GM18499 (cell line): ENCODE measurements at regions not wholly inside any gene's neighbourhood (a gene's known extent, or its start where the extent isn't known, plus 50 kb on each side); places are given as distances from the start of the nearest gene placed in this dataset.
"Not testable (repeated sequence)": the region's sequence is repeated elsewhere in the genome, so short reads cannot be mapped to it uniquely, and the experiment has no call there.

Experiments
- ATAC-seq: cut with Tn5 transposase; IDR thresholded peaks from one replicate; pipeline ENCODE4 v1.9.1; 2021; ENCODE audit warnings: moderate number of reproducible peaks; ENCODE audit not compliant: insufficient read depth, unreplicated experiment

DNA sequence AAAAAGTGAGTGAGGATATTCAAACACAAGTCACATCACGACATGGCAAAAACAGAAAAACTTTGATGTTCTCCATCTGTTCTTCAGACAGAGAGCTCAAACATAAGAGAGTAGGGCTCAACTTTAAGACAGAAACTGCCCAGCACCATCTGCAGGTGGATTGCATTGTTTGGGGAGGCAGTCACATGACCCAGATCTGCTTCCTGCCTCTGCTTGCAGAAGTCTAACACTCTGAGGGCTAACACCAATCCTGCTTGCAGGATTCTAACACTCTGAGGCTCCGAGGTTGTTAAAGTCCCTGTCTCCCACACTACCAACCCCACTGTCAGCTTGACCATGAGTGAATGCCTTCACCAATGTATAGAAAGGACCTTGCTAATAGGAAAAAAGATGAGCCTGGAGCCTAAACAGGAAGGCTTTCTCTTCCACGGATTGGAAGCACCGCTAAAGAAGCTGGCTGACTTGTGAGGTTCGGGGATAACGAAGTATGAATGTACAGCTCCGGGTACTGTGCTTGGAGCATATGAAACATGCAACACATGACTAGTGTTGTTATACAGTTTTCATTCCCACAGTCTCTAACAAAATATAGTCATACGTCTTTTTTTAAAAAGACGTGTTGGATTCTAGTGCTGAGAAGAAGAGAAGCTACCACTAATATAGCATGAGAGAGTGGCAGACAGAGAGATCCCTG lies 176.6 kb upstream of the CREB1 start:
- no peak for ATAC-seq

DNA sequence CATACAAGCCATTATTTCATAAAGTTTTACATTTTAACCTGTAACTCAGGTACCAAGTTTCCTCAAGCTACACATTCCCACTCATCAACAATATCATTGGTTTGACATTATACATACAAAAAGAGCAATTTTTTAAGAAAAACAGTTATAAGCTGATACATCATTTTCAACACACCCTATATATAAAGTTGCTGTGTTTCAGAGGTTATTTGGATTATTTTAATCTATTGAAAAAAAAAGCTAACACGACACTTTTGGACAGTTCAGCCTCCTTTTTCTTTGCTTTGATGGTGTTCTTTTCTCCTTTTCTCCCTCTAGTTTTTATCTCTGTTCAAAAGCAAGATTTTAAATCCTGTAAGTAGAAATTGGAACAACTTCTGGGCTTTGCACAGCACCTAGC lies 175.9 kb upstream of the CREB1 start:
- no peak for ATAC-seq

DNA sequence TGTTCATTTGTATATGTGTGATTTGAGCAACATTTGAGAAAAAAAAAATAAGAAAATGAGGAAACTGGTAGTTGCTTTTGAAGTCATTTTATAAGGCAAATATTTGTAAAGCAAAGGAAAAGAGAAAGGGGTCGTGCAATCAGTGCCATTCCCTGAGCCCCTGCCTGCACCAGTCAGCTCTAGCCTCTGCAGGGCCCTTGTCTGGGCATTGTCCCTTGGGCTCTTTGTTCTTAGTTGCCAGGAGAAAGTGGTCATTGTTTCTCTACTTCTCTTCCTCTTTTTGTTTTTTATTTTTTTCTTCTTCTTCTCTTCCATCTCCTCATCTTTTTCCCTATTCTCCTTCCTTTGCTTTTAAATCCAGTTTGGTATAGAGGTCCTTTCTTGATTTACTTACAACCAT lies 175.3 kb upstream of the CREB1 start:
- no peak for ATAC-seq

DNA sequence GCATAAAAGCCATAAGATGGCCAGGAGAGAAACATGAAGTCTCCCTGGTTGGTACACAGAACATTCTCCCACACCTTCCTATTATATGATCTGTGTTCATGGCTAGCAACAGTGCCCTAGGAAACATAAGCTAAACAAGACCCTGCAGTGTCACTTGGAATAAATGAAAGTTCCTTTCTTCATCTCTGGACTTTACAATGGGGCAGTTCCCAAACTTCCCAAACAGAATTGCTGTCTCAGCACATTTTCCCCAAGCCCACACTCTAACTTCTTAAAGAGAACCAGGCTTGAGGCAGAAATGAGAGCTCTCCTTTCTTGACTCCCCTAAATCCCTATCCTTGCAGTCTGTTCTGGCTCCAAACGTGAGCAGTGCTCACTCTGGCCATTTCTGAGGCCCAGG lies 173.2 kb upstream of the CREB1 start:
- no peak for ATAC-seq

DNA sequence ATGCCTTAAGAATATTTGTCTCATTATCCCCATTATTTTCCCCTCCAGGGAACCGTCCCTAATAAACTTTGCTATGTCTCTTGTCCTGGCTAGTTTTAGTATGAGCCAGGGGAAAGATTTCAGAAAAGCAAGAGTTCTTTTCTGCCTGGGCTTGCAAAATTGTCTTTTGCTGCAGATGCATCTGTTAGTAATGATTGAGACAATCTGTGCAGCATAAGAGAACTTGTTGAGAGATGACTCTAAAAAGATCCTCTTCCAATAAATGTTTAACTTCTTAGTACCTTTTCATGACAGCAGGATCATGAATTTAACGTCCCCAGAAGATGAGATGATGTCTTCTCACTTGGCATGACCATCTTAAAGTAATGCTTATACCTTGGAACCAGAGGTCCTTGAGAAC lies 172.5 kb upstream of the CREB1 start:
- no peak for ATAC-seq

DNA sequence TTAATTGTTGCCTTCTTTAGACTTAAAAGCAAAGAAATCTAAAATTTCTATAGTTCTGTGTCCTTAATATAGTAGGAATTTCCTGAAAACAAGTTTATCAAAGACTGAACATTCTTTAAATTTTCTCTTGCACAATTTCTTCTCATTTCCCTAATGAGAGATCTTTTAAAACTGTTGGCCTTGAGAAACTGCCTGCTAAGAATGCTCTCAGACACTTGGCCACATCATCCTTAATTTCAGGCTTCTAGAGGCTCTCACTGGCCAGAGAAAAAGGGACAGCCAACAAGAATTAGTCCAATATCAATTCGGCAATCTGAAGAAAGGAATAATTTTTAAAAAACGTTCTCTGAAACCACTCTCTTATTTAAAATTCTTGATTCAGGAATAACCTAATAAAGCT lies 167.0 kb upstream of the CREB1 start:
- ATAC-seq: no peak

- no peak for ATAC-seq
Measured at GRCh38 chr2:207363761-207364290, 165.9 kb upstream of the CREB1 start.

DNA sequence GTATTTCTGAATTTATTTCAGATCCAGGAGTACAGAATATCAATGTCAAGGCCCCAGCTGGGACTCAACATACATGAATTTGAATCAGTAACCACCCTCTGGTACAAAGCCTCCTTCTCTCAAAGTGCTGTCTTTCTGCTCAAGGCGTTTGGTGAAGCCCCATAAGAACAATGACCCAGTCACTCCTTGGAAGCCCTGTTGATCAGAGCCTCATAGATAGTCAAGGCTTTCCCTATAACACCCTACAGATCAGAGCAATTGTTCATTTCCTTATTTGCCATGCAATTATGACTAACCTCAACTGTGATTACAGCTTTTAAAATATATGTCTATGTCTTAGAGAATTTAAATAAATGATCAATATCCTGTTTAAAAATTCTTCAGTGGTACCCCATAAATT lies 159.1 kb upstream of the CREB1 start:
- no peak for ATAC-seq

DNA sequence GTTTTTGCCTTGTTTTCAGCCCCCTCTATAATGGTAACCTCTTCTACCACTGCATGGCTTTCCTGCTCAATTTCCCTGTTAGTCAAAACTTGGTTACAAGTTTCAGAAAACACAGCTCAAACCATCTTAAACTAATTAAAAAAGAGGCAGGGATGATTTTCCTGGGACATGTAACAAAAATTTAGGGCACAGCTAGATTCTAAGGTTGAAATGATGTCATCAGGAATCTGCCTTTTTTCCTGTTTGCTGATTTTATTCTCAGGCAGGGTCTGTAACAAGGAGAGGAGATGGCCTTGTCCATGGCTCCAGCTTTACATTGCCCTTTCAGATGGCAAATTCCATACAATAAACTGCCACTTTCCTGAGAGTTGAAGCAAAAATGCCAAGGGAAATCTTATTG lies 157.9 kb upstream of the CREB1 start:
- no peak for ATAC-seq

DNA sequence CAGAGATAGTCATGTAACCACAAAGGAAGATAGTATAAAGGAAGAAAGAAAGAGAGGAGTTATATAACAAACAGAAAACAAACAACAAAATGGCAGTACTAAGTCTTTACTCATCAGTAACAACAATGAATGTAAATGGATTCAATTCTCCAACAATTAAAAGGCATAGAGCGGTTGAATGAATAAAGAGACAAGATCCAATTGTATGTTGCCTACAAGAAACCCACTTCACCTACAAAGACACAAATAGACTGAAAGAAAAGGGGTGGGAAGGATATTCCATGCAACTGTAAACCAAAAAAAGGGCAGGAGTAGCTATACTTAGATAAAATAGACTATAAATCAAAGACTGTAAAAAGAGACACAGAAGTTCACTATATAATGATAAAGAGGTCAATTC lies 157.3 kb upstream of the CREB1 start:
- no peak for ATAC-seq

DNA sequence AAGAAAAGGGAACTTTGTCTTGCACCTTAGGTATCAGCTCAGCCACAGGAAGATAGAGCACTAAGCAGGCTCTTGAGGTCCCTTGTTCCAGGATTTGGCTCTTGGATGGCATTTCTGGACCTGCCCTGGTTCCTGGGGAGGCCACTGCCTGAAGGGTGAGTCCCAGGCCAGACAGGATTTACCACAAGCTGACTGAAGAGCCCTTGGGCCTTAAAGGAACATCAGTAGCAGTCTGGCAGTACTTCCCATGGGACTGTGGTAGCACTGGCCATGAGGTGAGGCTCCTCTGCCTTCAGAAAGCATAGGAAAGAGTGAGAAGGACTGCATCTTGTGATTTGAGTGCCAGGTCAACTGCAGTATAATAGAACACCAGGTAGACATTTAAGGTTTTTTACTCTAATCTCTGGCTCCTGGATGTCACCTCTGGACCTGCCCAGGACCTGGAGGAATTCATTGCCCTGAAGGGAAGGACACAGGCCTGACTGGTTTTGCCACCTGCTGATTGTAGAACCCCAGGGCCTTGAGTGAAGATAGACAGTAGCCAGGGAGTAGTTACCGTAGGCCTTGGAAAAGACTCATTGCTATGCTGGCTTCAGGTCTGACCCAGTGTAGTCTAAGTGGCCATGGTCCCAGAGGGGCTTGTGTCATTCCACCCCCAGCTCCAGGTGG lies 154.4 kb upstream of the CREB1 start:
- ATAC-seq: no peak

DNA sequence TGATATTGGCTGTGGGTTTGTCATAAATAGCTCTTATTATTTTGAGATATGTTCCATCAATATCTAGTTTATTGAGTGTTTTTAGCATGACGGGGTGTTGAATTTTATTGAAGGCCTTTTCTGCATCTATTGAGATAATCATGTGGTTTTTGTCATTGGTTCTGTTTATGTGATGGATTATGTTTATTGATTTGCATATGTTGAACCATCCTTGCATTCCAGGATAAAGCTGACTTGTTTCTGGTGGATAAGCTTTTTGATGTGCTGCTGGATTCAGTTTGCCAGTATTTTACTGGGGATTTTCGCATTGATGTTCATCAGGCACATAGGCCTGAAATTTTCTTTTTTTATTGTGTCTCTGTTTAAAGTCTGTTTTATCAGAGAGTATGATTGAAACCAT lies 151.1 kb upstream of the CREB1 start:
- ATAC-seq: not testable (repeated sequence)

DNA sequence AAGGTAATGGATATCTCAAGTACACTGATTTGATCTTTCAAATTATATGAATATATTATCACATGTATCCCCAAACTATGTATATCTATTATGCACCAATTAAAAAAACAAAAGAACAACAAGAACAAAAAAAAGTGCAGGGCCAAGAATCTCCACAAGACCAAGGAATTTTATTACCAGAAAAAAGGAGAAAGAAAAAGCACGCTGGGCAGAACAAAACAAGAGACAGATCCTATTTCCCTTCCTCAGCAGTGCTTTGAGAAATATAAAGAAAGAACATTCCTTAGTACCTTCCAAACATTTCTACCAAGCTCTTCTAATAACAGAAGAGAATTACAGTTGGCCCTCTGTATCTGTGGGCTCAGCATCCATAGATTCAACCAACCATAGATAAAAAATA lies 144.7 kb upstream of the CREB1 start:
- ATAC-seq: no peak

- no peak for ATAC-seq
Measured at GRCh38 chr2:207385903-207386302, 143.9 kb upstream of the CREB1 start.

GRCh38 chr2:207387001-207387571 lies 142.7 kb upstream of the CREB1 start:
- no peak for ATAC-seq

GRCh38 chr2:207390302-207391095 lies 139.3 kb upstream of the CREB1 start:
- ATAC-seq: no peak

DNA sequence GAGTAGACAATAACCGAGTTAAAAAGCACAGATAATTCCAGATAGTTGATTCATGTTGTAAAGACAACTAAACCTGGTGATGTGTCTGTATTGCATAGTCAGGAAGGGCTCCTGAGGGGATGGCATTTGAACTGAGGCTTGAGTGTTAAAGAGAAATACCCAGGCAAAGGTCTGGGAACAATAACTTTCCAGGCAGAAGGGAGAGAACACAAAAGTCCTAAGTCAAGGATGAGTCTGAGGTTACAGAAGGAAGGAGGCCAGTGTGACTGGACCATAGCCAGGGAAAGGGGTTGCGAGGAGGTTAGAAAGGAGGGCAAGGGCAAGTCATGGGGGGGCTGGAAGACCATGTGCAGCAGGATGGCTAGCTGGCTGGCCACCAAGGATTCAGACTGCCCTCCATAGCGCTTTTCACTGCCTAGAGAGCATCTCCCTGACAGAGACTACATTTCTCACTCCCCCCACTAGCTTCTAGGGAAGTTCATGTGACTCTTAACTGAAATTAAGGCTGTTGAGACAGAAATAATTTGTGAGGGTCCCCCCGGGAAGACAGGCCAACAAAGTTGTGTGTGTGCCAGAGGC lies 135.5 kb upstream of the CREB1 start:
- no peak for ATAC-seq

DNA sequence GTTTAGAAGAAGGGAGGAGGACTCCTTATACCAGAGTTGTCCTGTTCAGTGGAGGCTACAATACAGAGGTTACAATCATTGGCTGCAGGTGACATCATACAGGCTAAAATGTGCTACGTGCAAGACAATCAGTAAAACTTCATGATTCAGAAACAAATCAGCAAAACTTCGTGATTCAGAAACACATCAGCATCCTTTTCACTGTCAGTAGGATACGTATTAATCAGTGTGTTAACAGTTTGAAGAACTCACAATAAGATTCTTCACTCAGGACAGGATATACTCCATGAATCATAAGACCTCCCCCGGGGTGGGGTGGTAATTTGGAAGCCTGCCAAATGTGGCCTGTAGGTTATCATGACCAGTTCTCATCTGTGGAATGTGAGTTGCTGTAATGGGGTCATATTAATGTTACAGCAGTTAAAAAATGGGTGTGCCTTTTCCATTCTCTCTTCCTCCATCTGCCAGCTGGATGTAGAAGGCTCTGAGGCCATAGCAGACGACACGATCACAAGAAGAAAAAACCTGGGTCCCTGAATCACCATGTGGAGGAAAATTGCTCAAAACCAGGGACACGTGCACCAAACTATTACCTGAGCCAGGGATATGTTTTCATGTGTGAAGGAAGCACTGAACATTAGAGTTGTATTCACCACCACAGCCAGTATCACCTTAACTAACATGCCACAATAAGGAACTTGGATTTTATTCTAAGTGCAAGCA lies 134.8 kb upstream of the CREB1 start:
- no peak for ATAC-seq

DNA sequence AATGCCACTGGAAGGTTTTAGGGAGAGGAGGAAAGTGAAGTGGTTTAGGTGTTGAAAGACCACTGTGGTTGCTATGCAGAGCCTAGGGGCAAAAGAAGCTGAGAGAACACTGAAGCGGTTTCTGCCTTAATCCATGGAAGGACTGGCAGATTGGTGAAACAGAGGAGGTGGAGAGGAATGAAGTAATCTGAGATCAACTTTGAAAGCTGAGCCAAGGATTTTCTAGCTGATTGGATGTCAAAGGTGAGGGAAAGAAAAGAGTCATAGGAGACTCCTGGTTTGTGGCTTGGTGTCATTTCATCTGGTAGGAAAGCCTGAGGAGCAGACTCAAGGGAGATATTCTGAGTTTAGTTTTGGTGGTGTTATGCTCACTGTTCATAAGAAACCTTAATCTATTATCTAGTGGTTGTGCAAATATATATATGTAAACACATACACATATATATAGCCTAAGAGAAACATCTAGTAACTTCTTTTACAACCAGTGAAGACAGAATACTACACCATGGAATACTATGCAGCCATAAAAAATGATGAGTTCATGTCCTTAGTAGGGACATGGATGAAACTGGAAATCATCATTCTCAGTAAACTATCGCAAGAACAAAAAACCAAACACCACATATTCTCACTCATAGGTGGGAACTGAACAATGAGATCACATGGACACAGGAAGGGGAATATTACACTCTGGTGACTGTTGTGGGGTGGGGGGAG lies 134.1 kb upstream of the CREB1 start:
- ATAC-seq: no peak
